GM21576 (cell line): ENCODE measurements at regions not wholly inside any gene's neighbourhood (a gene's known extent, or its start where the extent isn't known, plus 50 kb on each side); places are given as distances from the start of the nearest gene placed in this dataset.
"Not testable (repeated sequence)": the region's sequence is repeated elsewhere in the genome, so short reads cannot be mapped to it uniquely, and the experiment has no call there.

Source experiments
- ATAC-seq: cut with Tn5 transposase; IDR thresholded peaks from one replicate; pipeline ENCODE4 v1.9.1; 2021; ENCODE audit warnings: mild to moderate bottlenecking, moderate library complexity; ENCODE audit not compliant: unreplicated experiment

- ATAC-seq, result no peak
Measured at GRCh38 chr6:82506526-82506925, 142.9 kb downstream of the TPBG start.

GRCh38 chr6:82507112-82507511 lies 143.5 kb downstream of the TPBG start:
- ATAC-seq, result no peak

- no peak for ATAC-seq
Measured at GRCh38 chr6:82511546-82511945, 147.9 kb downstream of the TPBG start.

- ATAC-seq, result not testable (repeated sequence)
Measured at GRCh38 chr6:82517896-82518295, 154.3 kb downstream of the TPBG start.

- ATAC-seq, result no peak
Measured at GRCh38 chr6:82521369-82521768, 157.8 kb downstream of the TPBG start.

- no peak for ATAC-seq
Measured at GRCh38 chr6:82521861-82522260, 158.2 kb downstream of the TPBG start.

GRCh38 chr6:82524031-82524430 lies 160.4 kb downstream of the TPBG start:
- no peak for ATAC-seq

- ATAC-seq, result no peak
Measured at GRCh38 chr6:82525775-82526495, 162.3 kb downstream of the TPBG start.

- not testable (repeated sequence) for ATAC-seq
Measured at GRCh38 chr6:82529960-82530460, 166.4 kb downstream of the TPBG start.

- ATAC-seq, result no peak
Measured at GRCh38 chr6:82534876-82535275, 171.3 kb downstream of the TPBG start.

- not testable (repeated sequence) for ATAC-seq
Measured at GRCh38 chr6:82549480-82549879, 185.9 kb downstream of the TPBG start.

- ATAC-seq, result not testable (repeated sequence)
Measured at GRCh38 chr6:82551311-82551710, 187.7 kb downstream of the TPBG start.

- ATAC-seq, result no peak
Measured at GRCh38 chr6:82551831-82552230, 188.2 kb downstream of the TPBG start.

- no peak for ATAC-seq
Measured at GRCh38 chr6:82553863-82554531, 190.4 kb downstream of the TPBG start.

GRCh38 chr6:82554666-82555065 lies 191.0 kb downstream of the TPBG start:
- no peak for ATAC-seq

GRCh38 chr6:82555801-82556200 lies 192.2 kb downstream of the TPBG start:
- ATAC-seq, result no peak

- not testable (repeated sequence) for ATAC-seq
Measured at GRCh38 chr6:82558531-82558930, 194.9 kb downstream of the TPBG start.

- ATAC-seq, result no peak
Measured at GRCh38 chr6:82567621-82568020, 204.0 kb downstream of the TPBG start.

- ATAC-seq, result peak; percentile 85
Measured at GRCh38 chr6:82568290-82568993, 204.8 kb downstream of the TPBG start.

GRCh38 chr6:82569022-82569421 lies 205.4 kb downstream of the TPBG start:
- no peak for ATAC-seq

- no peak for ATAC-seq
Measured at GRCh38 chr6:82570083-82570482, 206.5 kb downstream of the TPBG start.

- ATAC-seq, result no peak
Measured at GRCh38 chr6:82571455-82571854, 207.8 kb downstream of the TPBG start.
